Lower lobe of right lung (tissue), 2 donors: ENCODE measurements at regions not wholly inside any gene's neighbourhood (a gene's known extent, or its start where the extent isn't known, plus 50 kb on each side); places are given as distances from the start of the nearest gene placed in this dataset.

ENCODE experiments used
- ATAC-seq, 2 donors: fragments of 200-7000 bp; cut with Tn5 transposase; one replicate each; pipeline ENCODE4 v1.9.1; 2020 to 2022; ENCODE audit warnings: mild to moderate bottlenecking in 2 of 2, moderate library complexity in 2 of 2
- DNase-seq: peaks from one replicate; pipeline ENCODE4 v3.0.0-alpha.2; 2020
- H3K27ac ChIP-seq: fragments of 200-600 bp; one replicate; pipeline ENCODE4 v1.8.0; 2022
- H3K27me3 ChIP-seq: fragments of 200-600 bp; one replicate; pipeline ENCODE4 v1.8.0; 2022; ENCODE audit warnings: low read depth
- H3K36me3 ChIP-seq: fragments of 200-600 bp; one replicate; pipeline ENCODE4 v1.8.0; 2022; ENCODE audit warnings: mild to moderate bottlenecking
- H3K4me1 ChIP-seq: fragments of 200-600 bp; one replicate; pipeline ENCODE4 v1.8.0; 2022
- H3K4me3 ChIP-seq: fragments of 200-600 bp; one replicate; pipeline ENCODE4 v1.8.0; 2022; ENCODE audit warnings: mild to moderate bottlenecking
- H3K9me3 ChIP-seq: fragments of 200-600 bp; one replicate; pipeline ENCODE4 v1.8.0; 2022
- CTCF ChIP-seq: fragments of 200-600 bp; IDR thresholded peaks from one replicate; pipeline ENCODE4 v1.8.0; 2022; ENCODE audit warnings: antibody characterized with exemption, mild to moderate bottlenecking
- intact Hi-C: fragments of 100-400 bp; cut with DNase I; formaldehyde crosslinking; loops from one replicate; pipeline ENCODE4 v1.11.0; 2022
- donor health status: DM: no; HTN: yes; CAD: no; lungs with severe emphysema.

GRCh38 chr7:127513311-127513710, 72.1 kb downstream of the GCC1 start:
- intact Hi-C loops = no loop called here
- no peaks in the 10 kb centered on the region for H3K4me1 ChIP-seq
- no peak for DNase-seq
- ATAC-seq = no peak
- H3K27me3 ChIP-seq = no peaks in the 10 kb centered on the region
- TF ChIP-seq CTCF = no peak
- H3K27ac ChIP-seq = no peak overlapping the region
- H3K36me3 ChIP-seq = no peaks in the 10 kb centered on the region
- H3K4me3 ChIP-seq = no peak overlapping the region
- H3K9me3 ChIP-seq = no peaks in the 10 kb centered on the region

- no peaks in the 10 kb centered on the region for H3K27me3 ChIP-seq
- intact Hi-C loops = no loop called here
- no peak overlapping the region for H3K4me3 ChIP-seq
- no peak for DNase-seq
- no peaks in the 10 kb centered on the region for H3K9me3 ChIP-seq
- no peaks in the 10 kb centered on the region for H3K36me3 ChIP-seq
- TF ChIP-seq CTCF = no peak
- ATAC-seq = no peak
- no peak overlapping the region for H3K27ac ChIP-seq
- H3K4me1 ChIP-seq = no peaks in the 10 kb centered on the region
Measured at GRCh38 chr7:127512663-127513062, 72.7 kb downstream of the GCC1 start.

GRCh38 chr7:127504715-127505114, 80.7 kb downstream of the GCC1 start:
- Histone ChIP-seq H3K9me3 (no peaks in the 10 kb centered on the region), H3K27me3 (no peaks in the 10 kb centered on the region), H3K4me1 (no peaks in the 10 kb centered on the region), H3K27ac (no peak overlapping the region), H3K36me3 (no peaks in the 10 kb centered on the region), H3K4me3 (no peak overlapping the region)
- TF ChIP-seq CTCF = peak; percentile 45
- DNase-seq = peak; percentile 47
- intact Hi-C loops = no loop called here
- ATAC-seq = no peak

GRCh38 chr7:127501817-127502216, 83.6 kb downstream of the GCC1 start:
- Histone ChIP-seq H3K9me3 (no peaks in the 10 kb centered on the region), H3K4me3 (no peak overlapping the region), H3K4me1 (no peaks in the 10 kb centered on the region), H3K36me3 (no peaks in the 10 kb centered on the region), H3K27ac (no peak overlapping the region), H3K27me3 (no peaks in the 10 kb centered on the region)
- TF ChIP-seq CTCF = no peak
- ATAC-seq = no peak
- DNase-seq = no peak
- intact Hi-C loops = no loop called here

GRCh38 chr7:127487381-127487780, 94.9 kb upstream of the ZNF800 start:
- no peak for ATAC-seq
- intact Hi-C loops = no loop called here
- no peak for TF ChIP-seq CTCF

GRCh38 chr7:127486654-127487053, 94.1 kb upstream of the ZNF800 start:
- Histone ChIP-seq H3K27ac (no peak overlapping the region), H3K4me3 (no peak overlapping the region), H3K36me3 (no peaks in the 10 kb centered on the region), H3K4me1 (no peaks in the 10 kb centered on the region), H3K9me3 (no peaks in the 10 kb centered on the region), H3K27me3 (no peaks in the 10 kb centered on the region)
- TF ChIP-seq CTCF = no peak
- intact Hi-C loops = no loop called here
- ATAC-seq = no peak
- no peak for DNase-seq

More at GRCh38 chr7:127487381-127487780, 94.9 kb upstream of the ZNF800 start:
- H3K9me3 ChIP-seq = no peaks in the 10 kb centered on the region
- no peaks in the 10 kb centered on the region for H3K27me3 ChIP-seq
- H3K36me3 ChIP-seq = no peaks in the 10 kb centered on the region
- DNase-seq = no peak
- no peak overlapping the region for H3K4me3 ChIP-seq
- no peaks in the 10 kb centered on the region for H3K4me1 ChIP-seq
- H3K27ac ChIP-seq = no peak overlapping the region
